Stimulated activated memory B cell treated with anti-CD40 and anti-IgM and Interleukin-4, amounts not matched to agents 10 μg/mL and 1 μg/mL and 100 μg/mL, for 72 hours (primary cell): ENCODE measurements at regions not wholly inside any gene's neighbourhood (a gene's known extent, or its start where the extent isn't known, plus 50 kb on each side); places are given as distances from the start of the nearest gene placed in this dataset.

Experiments used
- ATAC-seq: fragments of 150-1000 bp; cut with Tn5 transposase; 2 replicates; pipeline ENCODE4 v1.10.0; 2021
- H3K27ac Mint-ChIP-seq: one replicate; pipeline ENCODE4 v1.8.0; 2022; ENCODE audit warnings: mild to moderate bottlenecking, mixed read lengths
- H3K27me3 Mint-ChIP-seq: one replicate; pipeline ENCODE4 v1.8.0; 2022; ENCODE audit warnings: mixed read lengths
- H3K36me3 Mint-ChIP-seq: one replicate; pipeline ENCODE4 v1.8.0; 2022; ENCODE audit warnings: mixed read lengths
- H3K4me1 Mint-ChIP-seq: one replicate; pipeline ENCODE4 v1.8.0; 2022; ENCODE audit warnings: mixed read lengths
- H3K4me3 Mint-ChIP-seq: one replicate; pipeline ENCODE4 v1.8.0; 2022; ENCODE audit warnings: mild to moderate bottlenecking, moderate library complexity, mixed read lengths
- H3K9me3 Mint-ChIP-seq: one replicate; pipeline ENCODE4 v1.8.0; 2022; ENCODE audit warnings: mixed read lengths

GRCh38 chr20:16111852-16112412 lies 461.3 kb downstream of the KIF16B start:
- Mint-ChIP-seq H3K36me3 (no peaks in the 10 kb centered on the region), H3K4me1 (peaks cover 7% of the 10 kb centered on the region)
- no peak for ATAC-seq

GRCh38 chr20:16111172-16111832 lies 461.9 kb downstream of the KIF16B start:
- no peak overlapping the region for H3K27ac Mint-ChIP-seq
- H3K36me3 Mint-ChIP-seq, result no peaks in the 10 kb centered on the region
- no peak overlapping the region for H3K4me3 Mint-ChIP-seq
- H3K27me3 Mint-ChIP-seq, result no peaks in the 10 kb centered on the region
- no peak for ATAC-seq
- H3K9me3 Mint-ChIP-seq, result no peaks in the 10 kb centered on the region
- H3K4me1 Mint-ChIP-seq, result peaks cover 7% of the 10 kb centered on the region

More at GRCh38 chr20:16111852-16112412, 461.3 kb downstream of the KIF16B start:
- no peak overlapping the region for H3K27ac Mint-ChIP-seq
- H3K27me3 Mint-ChIP-seq, result no peaks in the 10 kb centered on the region
- no peaks in the 10 kb centered on the region for H3K9me3 Mint-ChIP-seq
- no peak overlapping the region for H3K4me3 Mint-ChIP-seq

GRCh38 chr20:16107172-16107870 lies 465.9 kb downstream of the KIF16B start:
- Mint-ChIP-seq H3K4me1 (peaks cover 8% of the 10 kb centered on the region), H3K36me3 (no peaks in the 10 kb centered on the region), H3K4me3 (no peak overlapping the region), H3K27ac (no peak overlapping the region), H3K27me3 (no peaks in the 10 kb centered on the region), H3K9me3 (no peaks in the 10 kb centered on the region)
- no peak for ATAC-seq

- ATAC-seq, result no peak
- no peak overlapping the region for H3K27ac Mint-ChIP-seq
- no peaks in the 10 kb centered on the region for H3K9me3 Mint-ChIP-seq
- peaks cover 17% of the 10 kb centered on the region for H3K4me1 Mint-ChIP-seq
- H3K27me3 Mint-ChIP-seq, result no peaks in the 10 kb centered on the region
- no peaks in the 10 kb centered on the region for H3K36me3 Mint-ChIP-seq
- no peak overlapping the region for H3K4me3 Mint-ChIP-seq
These were observed 466.9 kb downstream of the KIF16B start for GRCh38 chr20:16106191-16106849.

GRCh38 chr20:16104783-16105182 lies 468.5 kb downstream of the KIF16B start:
- ATAC-seq, result no peak

More at GRCh38 chr20:16104783-16105182, 468.5 kb downstream of the KIF16B start:
- Mint-ChIP-seq H3K4me3 (no peak overlapping the region), H3K36me3 (no peaks in the 10 kb centered on the region), H3K27me3 (no peaks in the 10 kb centered on the region), H3K4me1 (peaks cover 20% of the 10 kb centered on the region), H3K9me3 (no peaks in the 10 kb centered on the region), H3K27ac (no peak overlapping the region)
